ENCODE measurements at regions not wholly inside any gene's neighbourhood (a gene's known extent, or its start where the extent isn't known, plus 50 kb on each side); places are given as distances from the start of the nearest gene placed in this dataset.

DNA sequence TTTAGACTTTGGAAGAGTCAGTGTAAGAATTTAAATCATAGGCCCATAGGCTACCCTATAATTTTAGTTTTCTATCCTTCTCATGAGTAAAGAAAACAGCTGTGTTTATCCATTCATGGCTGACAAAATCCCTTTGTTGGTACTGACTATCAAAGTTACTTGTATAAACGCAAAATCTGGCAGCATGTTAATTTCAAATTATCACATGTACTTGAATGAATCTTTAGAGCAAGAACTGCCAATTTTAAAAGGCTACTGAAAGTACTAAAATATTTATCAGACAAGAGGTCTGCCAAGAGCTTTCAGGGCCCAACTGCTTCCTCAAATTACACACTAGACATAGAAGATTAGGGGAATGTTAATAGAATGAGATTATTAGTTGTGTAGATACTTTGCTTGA, 66.6 kb downstream of the MYL12B start:
- no peaks in the 10 kb centered on the region for H3K27me3 ChIP-seq (ENCODE audit: control insufficient read depth, insufficient read depth, low read length)
- no peak for TF ChIP-seq CTCF (IDR thresholded peaks at IDR 0.05; ENCODE audit: insufficient read depth, low read length, poor library complexity, severe bottlenecking)
- H3K36me3 ChIP-seq (ENCODE audit: control insufficient read depth, insufficient read depth, low read length), result no peaks in the 10 kb centered on the region
- no peak overlapping the region for H3K4me3 ChIP-seq (ENCODE audit: low read depth, low read length)
- DNase-seq (ENCODE audit: low read depth), result no peak

- Histone ChIP-seq H3K36me3 (ENCODE audit: control insufficient read depth, insufficient read depth, low read length) (no peaks in the 10 kb centered on the region), H3K27me3 (ENCODE audit: control insufficient read depth, insufficient read depth, low read length) (no peaks in the 10 kb centered on the region), H3K4me3 (ENCODE audit: low read depth, low read length) (no peak overlapping the region)
- DNase-seq (ENCODE audit: low read depth), result no peak
- TF ChIP-seq CTCF (IDR thresholded peaks at IDR 0.05; ENCODE audit: insufficient read depth, low read length, poor library complexity, severe bottlenecking), result no peak
These were observed 67.5 kb downstream of the MYL12B start for GRCh38 chr18:3329471-3329870.

DNA sequence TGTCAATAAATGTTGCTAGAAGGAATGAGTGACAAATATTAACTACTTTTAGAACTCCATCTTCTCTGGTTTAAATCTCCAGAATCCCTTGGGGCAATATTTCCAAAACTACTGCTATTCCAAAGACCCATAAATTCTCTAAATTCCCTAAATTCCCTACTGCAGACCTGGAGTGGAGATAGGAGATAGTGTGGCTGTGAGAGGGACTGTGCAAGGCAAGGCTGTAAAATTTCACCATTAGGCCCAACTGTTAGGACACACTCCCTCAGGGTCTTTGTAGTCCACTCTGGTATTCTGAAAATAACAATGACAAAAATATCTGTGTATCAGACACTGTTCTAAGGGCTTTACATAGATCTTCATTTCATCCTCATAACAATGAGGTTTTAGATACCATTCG, 67.9 kb downstream of the MYL12B start:
- no peak for TF ChIP-seq CTCF (IDR thresholded peaks at IDR 0.05; ENCODE audit: insufficient read depth, low read length, poor library complexity, severe bottlenecking)
- Histone ChIP-seq H3K36me3 (ENCODE audit: control insufficient read depth, insufficient read depth, low read length) (no peaks in the 10 kb centered on the region), H3K27me3 (ENCODE audit: control insufficient read depth, insufficient read depth, low read length) (no peaks in the 10 kb centered on the region), H3K4me3 (ENCODE audit: low read depth, low read length) (no peak overlapping the region)
- no peak for DNase-seq (ENCODE audit: low read depth)

DNA sequence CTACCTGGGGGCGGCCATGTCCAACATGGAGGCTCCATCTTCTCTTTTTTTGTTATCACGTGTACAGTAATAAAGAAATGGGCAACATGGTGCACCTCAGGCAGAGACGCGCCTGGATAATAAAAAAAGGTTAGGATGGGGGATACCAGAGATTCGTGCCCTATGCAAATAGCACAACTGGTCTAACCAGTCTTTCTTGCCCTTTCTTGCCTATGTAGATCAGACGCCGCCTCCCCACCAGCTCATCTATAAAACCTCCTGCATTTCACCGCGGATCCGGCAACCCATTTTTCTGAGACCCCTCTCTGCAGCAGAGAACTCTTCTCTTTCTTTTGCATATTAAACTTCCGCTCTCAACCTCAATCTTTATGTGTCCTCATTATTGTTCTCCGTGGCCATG, 68.7 kb downstream of the MYL12B start:
- no peak for DNase-seq (ENCODE audit: low read depth)
- no peak for TF ChIP-seq CTCF (IDR thresholded peaks at IDR 0.05; ENCODE audit: insufficient read depth, low read length, poor library complexity, severe bottlenecking)

DNA sequence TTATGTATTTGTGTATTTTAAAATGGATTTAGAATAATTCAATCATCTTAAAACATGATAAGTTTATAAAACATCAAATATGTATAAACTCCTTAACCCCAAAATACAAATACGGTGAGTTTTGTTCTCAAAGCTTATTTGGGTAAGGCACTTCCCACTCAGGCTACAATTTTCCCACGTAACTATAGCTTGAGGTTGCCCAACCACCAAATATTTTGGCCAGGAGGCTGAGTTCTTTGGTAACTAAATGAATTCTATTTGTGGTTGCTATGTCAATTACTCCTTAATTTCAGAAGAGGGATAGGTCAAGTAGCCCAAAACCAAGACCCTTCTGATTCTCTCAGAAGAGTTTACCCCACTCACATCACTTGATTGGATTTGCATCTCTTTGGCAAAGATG, 70.4 kb downstream of the MYL12B start:
- no peak overlapping the region for H3K4me3 ChIP-seq (ENCODE audit: low read depth, low read length)
- DNase-seq (ENCODE audit: low read depth), result no peak
- H3K27me3 ChIP-seq (ENCODE audit: control insufficient read depth, insufficient read depth, low read length), result no peaks in the 10 kb centered on the region
- no peaks in the 10 kb centered on the region for H3K36me3 ChIP-seq (ENCODE audit: control insufficient read depth, insufficient read depth, low read length)
- no peak for TF ChIP-seq CTCF (IDR thresholded peaks at IDR 0.05; ENCODE audit: insufficient read depth, low read length, poor library complexity, severe bottlenecking)

More for the DNA sequence above, 68.7 kb downstream of the MYL12B start:
- no peak overlapping the region for H3K4me3 ChIP-seq (ENCODE audit: low read depth, low read length)
- H3K36me3 ChIP-seq (ENCODE audit: control insufficient read depth, insufficient read depth, low read length), result no peaks in the 10 kb centered on the region
- no peaks in the 10 kb centered on the region for H3K27me3 ChIP-seq (ENCODE audit: control insufficient read depth, insufficient read depth, low read length)

DNA sequence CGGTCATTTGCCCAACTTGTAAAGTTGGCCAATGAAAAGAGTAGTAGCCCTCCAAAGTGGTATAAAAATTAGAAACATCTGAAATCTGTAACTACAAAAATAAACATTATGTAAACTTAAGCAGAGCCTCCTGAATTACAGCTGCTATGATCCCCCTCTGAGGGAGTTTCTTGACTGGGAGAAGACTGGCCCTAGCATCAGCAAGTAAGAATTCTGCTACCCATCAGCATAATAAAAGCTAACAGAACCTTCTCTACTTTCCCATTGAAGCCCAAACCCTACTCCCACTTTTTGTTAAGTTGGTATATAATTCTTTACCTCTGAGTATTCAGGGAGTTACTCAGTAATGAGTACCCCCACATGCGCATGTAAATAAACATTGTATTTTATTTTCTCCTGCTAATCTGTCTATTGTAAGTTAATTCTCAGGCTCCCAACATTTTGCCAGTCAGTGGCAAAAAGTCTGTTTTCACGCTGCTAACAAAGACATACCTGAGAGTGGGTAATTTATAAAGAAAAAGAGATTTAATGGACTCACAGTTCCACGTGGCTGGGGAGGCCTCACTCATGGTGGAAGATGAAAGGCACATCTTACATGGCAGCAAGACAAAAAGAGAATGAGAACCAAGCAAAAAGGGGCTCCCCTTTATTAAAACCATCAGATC, 71.3 kb downstream of the MYL12B start:
- no peak for TF ChIP-seq CTCF (IDR thresholded peaks at IDR 0.05; ENCODE audit: insufficient read depth, low read length, poor library complexity, severe bottlenecking)
- H3K4me3 ChIP-seq (ENCODE audit: low read depth, low read length), result no peak overlapping the region
- DNase-seq (ENCODE audit: low read depth), result no peak
- H3K27me3 ChIP-seq (ENCODE audit: control insufficient read depth, insufficient read depth, low read length), result no peaks in the 10 kb centered on the region
- H3K36me3 ChIP-seq (ENCODE audit: control insufficient read depth, insufficient read depth, low read length), result no peaks in the 10 kb centered on the region

Measured in kidney epithelial cell (primary cell).